GM19328 (cell line): ENCODE measurements at regions not wholly inside any gene's neighbourhood (a gene's known extent, or its start where the extent isn't known, plus 50 kb on each side); places are given as distances from the start of the nearest gene placed in this dataset.

ENCODE experiments used
- ATAC-seq: cut with Tn5 transposase; IDR thresholded peaks from one replicate; pipeline ENCODE4 v1.9.1; 2021; ENCODE audit warnings: mild to moderate bottlenecking, moderate library complexity; ENCODE audit not compliant: unreplicated experiment

DNA sequence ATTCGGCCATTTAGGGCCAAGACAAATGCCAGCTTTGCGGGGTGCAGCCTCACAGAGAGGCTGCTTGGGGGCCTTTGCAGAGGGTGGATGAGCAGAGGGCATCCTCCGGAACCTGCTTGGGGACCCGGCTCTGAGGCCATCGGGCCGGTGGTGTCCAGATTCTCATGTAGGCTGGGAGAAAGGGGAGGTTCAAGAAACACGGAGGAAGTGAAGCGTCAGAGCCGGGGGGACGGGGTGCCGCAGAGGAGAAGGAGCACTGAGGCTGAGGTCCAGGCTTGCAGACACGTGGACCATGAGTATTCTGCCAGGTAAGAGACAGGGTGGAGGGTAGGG lies 150.7 kb upstream of the SHH start:
- no peak for ATAC-seq

DNA sequence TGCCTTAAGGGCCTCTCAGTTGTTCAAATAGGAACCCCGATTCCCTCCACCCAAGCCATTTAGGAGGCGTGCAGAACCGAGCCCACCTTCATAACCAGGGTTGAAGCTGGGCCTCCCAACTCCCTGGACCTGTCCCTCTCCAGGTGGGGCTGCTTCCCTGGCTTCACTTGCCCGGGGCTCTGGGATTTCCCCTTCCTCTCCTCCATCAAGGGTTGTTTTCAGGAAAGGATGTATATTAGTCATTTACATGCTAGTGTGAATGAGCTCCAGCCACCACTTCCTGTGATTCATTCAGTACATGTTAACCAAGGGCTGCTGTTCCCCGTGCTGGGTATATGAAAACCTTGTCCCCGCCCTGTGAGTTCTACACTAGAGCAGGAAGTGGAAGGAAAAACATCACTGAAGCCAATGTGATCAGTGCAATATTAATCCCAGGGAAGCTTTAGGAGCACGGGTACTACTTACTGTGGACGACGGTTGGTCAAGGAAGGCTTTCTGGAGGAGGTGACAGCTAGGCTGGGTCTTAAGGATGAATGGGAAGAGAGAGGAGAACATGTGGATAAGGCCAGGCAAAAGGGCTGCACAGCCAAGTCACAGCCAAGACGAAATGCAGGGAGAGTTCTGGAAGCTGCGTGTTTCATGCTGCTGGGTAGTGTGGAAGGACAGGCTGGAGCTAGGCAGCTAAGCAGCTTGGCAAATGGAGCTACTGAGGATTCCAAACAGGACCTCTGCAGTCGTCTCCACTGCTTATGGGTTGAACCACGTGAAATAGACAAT lies 150.1 kb upstream of the SHH start:
- ATAC-seq, result peak; percentile 59

DNA sequence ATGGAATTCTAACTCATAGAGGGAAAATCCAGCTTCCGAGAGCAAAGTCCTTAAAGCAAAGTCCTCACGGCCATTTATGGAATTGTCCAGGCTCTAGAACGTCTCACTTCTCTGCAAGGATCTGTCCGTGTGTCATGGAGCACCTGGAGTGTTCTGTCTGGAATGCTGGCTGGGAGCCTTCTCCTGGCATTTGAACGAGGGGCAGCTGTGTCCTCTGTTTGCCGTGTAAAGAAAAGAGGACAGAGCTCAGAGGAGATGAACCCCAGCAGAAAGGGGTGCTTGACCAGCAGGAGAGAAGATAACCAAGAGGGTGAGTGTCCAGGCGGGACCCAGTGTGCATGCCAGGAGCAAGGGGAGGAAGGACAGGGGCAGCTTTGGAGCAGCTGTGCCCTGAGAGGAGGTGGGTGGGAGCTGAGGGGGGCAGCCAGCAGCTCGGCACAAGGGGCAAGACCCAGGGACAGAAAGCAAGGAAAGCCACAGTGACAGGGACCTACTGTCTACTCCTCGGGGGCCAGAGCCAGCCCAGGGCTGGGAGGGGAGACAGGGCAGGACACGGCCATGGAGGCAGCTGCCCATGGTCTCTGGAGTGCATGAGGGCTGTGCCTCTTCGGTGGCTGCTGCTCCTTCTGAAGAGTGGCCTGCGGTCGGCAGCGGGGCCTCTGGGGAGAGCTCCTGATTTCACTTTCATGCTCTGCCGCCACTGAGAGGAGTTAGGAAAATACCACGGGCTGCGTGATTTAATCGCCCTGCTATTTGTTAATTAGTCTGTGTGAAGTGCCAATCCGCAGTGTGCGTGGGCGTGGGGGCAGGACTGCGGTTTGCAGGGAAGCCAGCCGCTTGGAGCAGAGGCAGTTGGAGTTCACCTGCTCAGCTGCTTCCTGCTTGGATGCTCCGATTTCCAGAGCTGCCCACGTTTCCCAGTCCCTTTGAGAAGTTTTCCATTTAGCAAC lies 149.3 kb upstream of the SHH start:
- no peak for ATAC-seq

DNA sequence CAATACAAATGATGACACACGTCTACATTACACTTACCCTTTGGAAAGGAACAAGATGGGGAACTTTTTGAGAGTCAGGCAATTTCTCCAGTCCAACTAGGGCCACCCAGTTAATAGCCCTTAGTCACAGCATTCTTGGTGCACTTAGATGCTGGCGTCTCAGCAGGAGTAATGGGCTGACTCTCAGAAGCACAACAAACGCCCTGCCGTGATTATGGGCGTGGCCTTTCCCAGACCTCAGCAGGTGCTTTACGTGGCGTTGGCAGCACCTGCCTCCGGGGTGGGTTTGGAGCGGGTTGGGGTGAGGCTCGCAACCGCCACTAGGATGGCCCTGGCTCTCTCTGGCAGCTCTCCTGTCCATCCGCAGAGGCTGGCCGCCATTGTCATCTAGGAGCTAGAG lies 147.6 kb upstream of the SHH start:
- ATAC-seq, result no peak

DNA sequence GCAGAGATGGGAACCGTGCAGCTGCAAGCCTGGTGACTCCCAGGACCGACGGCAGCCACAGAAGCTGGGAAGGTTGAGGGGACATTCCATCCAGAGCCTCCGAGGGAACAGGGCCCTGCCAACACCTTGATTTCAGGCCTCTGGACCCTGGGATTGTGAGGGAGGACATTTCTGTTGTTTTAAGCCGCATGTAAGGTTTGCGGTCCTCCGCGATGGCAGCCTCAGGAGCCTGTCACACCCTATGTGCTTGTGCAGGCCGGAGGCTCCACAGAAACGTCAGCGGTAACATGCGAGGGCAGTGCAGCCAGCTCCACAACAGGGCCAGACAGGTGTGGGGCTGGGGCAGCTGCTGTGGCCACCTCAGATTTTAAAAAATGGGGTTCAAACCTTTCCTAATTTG lies 144.7 kb upstream of the SHH start:
- ATAC-seq, result no peak

DNA sequence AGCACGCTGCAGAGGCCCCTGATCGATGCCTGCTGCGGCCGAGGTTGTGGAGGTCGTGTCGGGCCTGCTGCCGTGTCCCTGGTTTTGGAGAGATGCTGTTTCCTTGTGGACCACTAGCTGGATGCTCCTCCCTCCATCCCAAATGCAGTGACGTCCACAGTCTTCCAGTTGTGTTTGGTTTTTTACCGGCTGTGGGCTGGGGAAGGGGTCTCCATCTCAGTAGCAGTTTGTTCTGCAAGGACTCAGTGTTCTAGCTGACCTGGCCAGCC lies 143.0 kb upstream of the SHH start:
- no peak for ATAC-seq

DNA sequence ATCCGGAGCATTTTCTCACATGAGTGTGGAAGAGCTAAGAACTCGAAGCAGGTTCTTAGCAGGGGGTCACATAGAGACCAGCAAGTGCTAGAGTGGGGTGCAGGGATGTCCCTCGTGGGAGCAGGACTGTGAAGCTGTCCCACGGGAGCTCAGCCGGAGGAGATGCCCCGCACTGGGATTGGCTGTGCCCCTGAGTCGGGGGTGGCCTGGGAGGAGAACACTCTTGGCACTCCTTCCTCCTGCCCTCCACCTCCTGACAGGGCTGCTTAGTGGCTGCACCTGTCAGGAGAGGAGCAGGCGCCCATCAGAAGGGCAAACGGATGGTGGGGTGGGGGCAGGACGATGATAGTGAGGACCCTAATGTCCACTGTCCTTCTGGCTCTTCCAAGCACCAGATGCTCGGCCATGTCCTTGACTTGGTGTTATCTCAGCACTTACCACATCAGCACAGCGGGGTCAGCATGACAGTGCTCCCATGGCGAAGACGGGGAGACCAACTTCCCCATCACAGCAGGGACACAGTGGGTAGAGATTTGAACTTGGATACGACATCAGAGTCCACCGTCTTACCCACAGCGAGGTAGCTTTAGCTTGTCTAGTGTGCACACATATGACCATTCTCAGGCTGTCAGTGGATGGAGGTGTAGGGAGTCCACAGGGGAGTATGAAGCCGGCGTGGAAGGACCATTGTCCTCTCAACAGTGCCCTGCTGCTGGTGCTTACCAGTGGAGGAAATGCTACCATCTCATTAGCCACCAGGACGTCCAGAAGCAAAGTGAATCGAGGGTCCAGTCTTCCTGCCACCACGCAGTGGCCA lies 142.5 kb upstream of the SHH start:
- ATAC-seq, result no peak

DNA sequence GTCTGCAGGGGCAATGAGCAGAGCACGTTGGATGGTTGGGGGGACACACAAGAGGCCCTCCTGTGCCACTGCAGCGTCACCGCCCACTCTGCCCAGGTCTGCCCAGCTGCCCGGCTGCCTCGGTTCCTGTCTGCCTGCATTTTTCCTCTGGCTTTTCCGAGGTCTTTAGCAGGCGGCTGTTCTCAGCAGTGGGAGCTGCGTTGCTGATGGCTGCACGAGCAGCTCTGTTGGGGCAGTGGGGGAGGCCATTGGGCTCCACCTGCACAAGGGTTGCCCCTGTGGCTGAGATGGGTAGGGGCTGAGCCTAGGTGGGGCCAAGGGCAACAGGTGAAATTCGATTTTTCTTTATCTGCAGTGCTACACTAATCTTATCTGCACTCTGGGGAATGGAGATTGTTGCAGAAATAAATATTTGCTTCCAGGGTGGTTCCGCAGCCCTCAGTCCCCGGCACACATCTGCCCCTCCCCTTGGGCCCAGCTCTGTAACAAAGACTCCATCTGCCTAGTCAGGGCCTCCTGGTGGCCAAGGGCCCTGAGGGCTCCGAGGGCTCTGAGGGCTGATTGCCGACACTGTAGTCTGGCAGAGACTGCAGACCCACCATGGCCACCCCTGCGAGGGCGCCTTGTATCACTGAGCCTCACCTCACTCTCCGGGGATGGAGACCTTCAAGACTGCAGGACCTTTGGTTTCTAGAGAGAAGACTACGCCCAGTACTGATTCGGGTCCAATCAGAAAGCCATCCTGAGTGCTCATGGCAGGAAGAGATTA lies 141.7 kb upstream of the SHH start:
- no peak for ATAC-seq

DNA sequence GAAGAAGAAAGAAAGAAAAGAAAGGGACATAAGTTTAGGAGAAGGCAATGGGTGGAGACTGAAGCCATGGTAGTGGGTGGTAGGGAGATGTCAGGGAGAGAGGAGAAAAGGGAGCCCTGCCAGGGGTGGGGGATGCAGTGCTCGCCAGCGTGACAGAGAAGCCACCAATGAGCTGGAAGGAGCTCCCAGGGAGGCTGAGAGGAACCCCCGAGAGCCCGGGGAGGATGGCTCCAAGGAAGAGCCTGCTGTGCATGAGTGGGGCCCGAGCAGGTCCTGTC lies 141.2 kb upstream of the SHH start:
- no peak for ATAC-seq

DNA sequence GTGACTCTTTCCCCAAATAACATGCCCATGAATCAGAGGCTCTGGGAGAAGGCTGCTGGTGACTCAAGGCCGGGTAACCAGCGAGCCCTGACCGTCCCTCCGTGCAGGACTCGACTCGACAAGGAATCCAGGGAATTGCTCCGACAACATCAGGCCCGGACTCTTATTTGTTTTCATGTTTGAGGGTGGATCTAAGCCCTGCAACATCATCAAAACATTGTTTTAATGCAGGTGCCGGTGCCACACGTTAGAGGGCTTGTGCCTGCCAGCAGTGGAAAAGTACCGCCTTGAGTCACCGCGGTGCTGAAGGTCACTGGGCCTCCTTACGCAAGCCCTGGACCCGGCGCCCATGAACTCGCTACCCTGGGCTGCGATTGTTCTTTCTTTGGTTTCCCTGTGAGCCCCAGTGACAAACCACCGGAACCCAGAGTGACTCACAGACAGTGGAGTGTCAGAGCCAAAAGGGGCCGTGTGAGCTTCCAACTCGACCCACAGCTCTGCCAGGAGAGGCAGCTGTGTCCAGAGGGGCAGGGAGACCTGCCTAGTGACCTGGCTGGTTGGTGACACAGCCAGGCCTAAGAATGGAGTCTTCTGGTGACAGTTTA lies 139.4 kb upstream of the SHH start:
- ATAC-seq, result no peak

DNA sequence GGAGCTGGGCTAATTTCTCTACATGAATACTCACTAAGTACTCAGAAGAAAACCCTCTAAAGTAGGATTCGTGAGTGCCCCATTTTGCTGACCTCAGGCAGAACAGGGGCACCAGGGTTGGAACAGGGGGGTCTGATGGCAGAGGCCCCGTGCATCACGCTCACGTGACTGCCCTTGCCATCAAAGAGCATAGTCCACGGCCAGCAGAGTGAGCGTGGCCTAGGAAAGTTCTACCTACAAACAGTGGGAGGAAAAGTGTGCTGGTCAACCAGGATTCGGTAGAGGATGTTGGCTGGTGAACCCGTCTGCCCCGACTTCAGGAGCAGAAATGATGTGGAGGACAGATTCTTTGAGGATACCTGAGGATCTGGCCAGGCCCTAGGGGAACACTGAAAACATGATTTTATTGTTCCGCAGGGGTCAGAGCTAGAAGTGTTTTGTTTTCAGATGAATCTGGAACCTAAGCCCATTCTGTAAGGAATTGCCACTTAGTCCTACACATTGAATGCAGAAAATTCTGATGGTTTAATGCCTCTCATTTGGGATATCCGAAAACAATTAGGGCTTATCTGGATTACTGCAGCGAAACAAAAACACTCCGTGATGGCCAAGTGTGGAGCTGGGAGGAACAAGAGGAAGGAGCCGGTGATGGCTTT lies 138.8 kb upstream of the SHH start:
- no peak for ATAC-seq

DNA sequence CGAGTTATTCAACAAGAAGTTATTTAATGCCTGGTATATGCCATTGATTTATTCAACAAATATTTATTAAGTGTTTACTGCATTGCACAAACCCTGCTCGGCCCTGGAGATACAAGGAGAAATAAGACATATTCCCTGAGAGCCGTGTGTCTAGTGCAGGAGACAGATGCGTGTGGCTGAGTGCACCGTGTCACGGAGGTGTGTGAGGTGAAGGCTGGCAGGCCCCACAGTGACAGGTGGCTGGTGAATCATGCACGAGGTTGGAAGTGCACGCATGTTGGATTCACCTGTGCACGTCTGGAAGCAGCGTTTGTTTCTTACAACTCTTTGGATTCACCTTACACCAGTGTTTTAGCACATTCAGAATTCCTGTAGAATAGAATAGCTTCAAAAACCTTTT lies 136.6 kb upstream of the SHH start:
- ATAC-seq, result no peak

DNA sequence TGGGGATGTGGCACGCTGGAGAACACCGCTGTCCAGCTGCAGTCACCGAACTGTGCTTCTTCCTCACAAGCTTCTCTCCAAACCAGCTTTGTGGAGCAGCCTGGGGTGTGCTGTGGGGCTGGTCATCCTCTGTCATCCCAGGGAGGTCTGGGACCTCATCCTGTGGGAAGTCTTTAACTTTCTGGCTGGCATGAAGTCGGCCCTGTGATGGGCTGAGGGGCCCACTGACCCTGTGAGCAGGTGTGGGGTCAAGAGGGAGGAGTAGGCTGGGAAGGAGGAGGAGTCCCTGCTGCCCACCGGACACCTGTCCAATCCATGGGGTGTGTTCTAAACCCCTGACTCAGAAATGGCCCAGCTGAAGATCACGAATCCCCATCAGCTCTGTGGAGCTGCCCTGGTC lies 136.2 kb upstream of the SHH start:
- no peak for ATAC-seq

DNA sequence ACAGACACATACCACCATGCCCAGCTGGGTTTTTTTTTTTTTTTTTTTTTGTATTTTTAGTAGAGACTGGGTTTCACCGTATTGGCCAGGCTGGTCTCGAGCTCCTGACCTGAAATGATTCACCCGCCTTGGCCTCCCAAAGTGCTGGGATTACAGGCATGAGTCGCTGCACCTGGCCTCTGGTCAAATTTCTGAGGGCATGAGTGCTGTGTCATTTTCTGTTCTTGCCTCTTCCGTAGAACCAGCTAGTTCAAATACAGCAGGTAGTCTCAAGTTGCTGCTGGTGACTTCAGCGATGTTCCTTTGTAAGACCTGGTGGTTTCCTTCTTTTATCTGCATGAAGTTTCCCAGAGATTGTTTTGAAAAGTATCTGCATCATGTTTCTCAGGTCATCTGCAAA lies 134.8 kb upstream of the SHH start:
- no peak for ATAC-seq

DNA sequence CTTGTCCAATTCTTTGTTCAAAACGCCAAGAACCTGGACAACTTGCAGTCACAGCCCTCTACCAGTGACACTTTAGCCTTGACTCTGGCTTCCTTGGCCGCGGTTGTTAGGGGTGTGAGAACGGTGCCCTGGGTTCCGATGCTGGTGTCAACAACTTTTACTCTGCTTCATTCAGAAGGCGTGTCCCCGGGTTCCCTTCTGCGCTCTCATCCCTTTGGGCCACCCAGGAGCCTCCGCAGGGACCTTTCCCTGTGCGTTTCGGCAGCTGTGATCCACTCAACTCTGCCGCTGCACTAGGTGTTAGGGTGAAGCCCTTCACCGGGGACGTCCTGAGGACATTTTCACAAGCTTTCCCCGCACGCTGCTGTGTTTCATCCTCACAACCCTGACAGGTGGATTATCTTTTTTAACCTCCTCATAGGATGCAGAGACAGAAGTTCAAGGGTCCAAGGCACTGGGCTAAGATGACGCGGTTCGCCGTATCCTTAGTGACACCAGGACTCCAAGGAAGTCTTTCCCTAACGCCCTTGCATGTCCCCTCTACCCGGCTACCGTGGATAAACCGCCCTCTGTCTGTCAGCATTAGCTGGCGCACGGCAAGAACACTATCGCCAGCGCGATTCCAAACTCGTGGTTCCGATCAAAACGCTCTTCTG lies 133.5 kb upstream of the SHH start:
- no peak for ATAC-seq

DNA sequence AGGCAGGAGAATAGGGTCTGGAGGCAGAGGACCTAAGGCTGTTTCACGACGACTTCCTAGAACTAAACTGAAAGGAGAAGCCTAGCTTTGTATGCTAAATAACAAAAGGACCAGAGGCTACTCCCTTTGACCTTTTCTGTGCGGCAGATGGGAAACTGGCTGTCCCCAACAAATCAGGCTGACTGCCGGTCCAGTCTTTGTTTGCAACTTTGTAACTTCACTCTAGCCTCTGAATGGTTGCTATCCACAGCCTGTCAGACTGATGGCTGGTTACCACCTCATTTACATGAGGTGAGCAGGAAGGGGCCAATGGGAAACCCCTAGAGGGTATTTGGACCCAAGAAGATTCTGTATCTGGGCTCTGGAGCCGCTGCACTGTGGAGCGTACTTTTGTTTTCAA lies 132.6 kb upstream of the SHH start:
- ATAC-seq, result no peak

DNA sequence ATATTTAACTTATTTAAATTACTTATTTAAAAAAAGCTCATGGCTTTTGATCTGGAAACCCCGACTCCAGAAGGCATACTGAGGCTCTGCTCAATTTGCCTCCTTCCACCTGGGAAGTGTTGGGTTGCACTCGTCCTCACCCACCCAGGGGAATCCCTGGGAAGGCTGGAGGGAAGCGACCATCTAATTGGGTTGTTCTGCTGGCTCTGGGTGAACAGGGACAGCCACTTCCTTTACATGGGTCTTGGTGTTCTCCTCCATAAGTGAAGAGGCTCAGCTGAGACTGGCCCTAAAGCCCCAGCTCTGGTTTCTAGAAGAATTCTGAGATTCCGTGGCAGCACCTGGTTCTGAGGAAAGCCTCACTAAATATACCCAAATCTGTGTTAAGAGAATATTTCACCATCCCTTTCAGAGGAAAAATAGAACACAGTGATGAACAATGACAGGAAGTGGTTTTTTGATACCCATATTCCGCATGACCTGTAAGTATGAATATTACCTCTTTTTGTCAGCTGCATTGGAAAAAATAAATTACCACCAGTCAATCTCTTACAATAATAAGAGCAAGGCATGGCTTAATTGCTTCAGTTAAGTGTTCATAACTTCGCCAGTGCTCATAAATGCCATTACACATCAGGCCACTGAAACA lies 131.1 kb upstream of the SHH start:
- no peak for ATAC-seq

DNA sequence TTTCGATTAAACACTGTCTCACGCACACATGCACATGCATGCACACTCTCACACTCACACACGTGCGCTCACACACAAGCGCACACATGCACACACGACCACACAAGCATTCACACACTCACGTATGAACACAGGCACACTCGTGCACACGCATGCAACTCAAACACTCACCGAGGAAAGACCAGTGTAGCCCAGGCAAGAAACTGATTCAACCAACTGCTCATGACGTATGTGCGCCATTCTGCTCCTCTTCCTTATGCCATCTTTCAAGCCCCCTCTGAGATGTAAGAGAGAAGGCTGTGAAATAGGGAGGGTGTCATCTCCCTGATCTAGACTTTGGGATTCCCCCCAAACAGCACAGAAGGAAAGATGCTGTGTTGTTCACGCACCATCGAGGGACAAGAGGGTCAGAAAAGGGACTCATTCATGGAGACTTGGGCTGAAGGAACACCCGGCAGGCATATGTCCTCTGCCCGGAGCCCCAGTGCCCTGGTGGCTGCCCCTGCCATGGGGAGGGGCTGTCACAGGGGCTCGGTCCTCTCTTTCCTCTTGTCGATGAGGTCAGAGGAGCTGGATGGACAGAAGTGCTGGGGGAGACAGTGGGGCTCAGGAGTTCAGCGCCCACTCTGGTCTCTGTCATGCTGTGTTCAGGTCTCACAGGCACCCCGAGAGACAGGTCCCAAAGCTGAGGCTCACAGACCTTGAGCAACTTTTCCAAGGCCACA lies 130.1 kb upstream of the SHH start:
- ATAC-seq, result no peak

DNA sequence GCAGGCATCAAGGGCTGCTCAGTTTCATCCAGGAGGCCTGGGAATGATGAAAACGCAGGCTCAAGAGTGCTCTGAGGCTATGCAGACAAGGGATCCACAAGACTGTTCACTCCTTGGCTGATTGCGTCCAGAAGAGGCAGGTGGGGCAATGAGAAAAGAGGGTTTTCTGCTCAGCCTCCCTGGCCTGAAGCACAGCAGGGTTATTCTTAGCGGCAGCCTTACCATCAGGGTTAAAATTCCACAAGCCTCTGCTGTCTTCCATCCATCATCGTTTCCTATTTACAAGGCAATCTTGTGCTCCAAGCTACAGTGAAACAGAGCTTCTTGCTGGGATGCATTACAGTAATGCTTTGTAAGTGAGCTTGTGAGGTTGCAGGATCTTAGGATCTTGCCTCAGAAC lies 129.4 kb upstream of the SHH start:
- no peak for ATAC-seq
